NT2/D1 (cell line): ENCODE measurements at regions not wholly inside any gene's neighbourhood (a gene's known extent, or its start where the extent isn't known, plus 50 kb on each side); places are given as distances from the start of the nearest gene placed in this dataset.
"Not testable (repeated sequence)": the region's sequence is repeated elsewhere in the genome, so short reads cannot be mapped to it uniquely, and the experiment has no call there.

Experiments
- DNase-seq: peaks from one replicate; pipeline ENCODE4 v3.0.0-alpha.2; 2011; ENCODE audit warnings: low read depth, low spot score
- H3K27me3 ChIP-seq: 2 replicates; pipeline ENCODE4 v1.6.0; 2011; ENCODE audit warnings: mild to moderate bottlenecking; ENCODE audit not compliant: insufficient read length, insufficient read depth
- H3K36me3 ChIP-seq: 2 replicates; pipeline ENCODE4 v1.6.1; 2011; ENCODE audit warnings: mild to moderate bottlenecking, low read length, mixed read lengths; ENCODE audit not compliant: insufficient read depth, insufficient read length
- H3K4me1 ChIP-seq: 2 replicates; pipeline ENCODE4 v1.5.1; 2011; ENCODE audit not compliant: insufficient read depth, insufficient read length
- H3K4me3 ChIP-seq: 2 replicates; pipeline ENCODE4 v1.5.1; 2011; ENCODE audit warnings: low read depth; ENCODE audit not compliant: insufficient read length
- H3K9ac ChIP-seq: 2 replicates; pipeline ENCODE4 v1.6.0; 2011; ENCODE audit warnings: low read depth; ENCODE audit not compliant: insufficient read length
- H3K9me3 ChIP-seq: 2 replicates; pipeline ENCODE4 v1.5.1; 2011; ENCODE audit warnings: mild to moderate bottlenecking, low read length; ENCODE audit not compliant: insufficient read depth
- SUZ12 ChIP-seq: IDR thresholded peaks from 2 replicates; pipeline ENCODE4 v1.6.1; 2011; ENCODE audit not compliant: insufficient read length, insufficient read depth; ENCODE audit errors: extremely low read depth
- YY1 ChIP-seq: IDR thresholded peaks from 2 replicates; pipeline ENCODE4 v1.6.1; 2011; ENCODE audit not compliant: insufficient read length, insufficient read depth
- ZNF274 ChIP-seq: IDR thresholded peaks from 2 replicates; pipeline ENCODE4 v1.6.1; 2011; ENCODE audit warnings: mild to moderate bottlenecking, low read depth, low read length

GRCh38 chr20:26243731-26244130 lies 547.1 kb upstream of the ZNF337 start:
- H3K4me1 ChIP-seq = no peaks in the 10 kb centered on the region
- no peaks in the 10 kb centered on the region for H3K9me3 ChIP-seq
- no peaks in the 10 kb centered on the region for H3K27me3 ChIP-seq
- no peak for TF ChIP-seq YY1
- no peak for TF ChIP-seq SUZ12
- TF ChIP-seq ZNF274 = no peak
- H3K9ac ChIP-seq = no peak overlapping the region
- DNase-seq = no peak
- H3K36me3 ChIP-seq = no peaks in the 10 kb centered on the region
- no peak overlapping the region for H3K4me3 ChIP-seq

DNA sequence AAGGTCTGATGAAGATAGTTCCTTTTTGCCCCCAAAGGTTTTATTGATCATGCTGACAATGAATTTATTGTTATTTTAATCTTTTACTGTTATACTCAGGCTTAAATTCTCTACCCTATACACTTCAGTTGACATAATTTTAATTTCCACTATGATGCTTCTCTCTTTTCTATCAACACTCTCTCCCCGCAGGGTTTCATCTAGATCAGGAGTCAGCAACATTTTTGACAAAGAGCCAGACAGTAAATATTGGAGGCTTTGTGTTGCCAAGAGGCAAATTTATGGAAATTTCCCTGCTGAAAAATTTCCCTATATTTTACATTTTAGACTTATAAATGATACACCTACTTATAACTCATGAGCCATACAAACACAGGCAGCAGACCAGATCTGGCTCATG lies 524.0 kb upstream of the ZNF337 start:
- not testable (repeated sequence) for H3K4me1 ChIP-seq, H3K9me3 ChIP-seq, DNase-seq, H3K9ac ChIP-seq, H3K36me3 ChIP-seq, H3K27me3 ChIP-seq, H3K4me3 ChIP-seq

GRCh38 chr20:26219546-26219945 lies 522.9 kb upstream of the ZNF337 start:
- H3K27me3 ChIP-seq, H3K4me3 ChIP-seq, H3K36me3 ChIP-seq, H3K9ac ChIP-seq, DNase-seq, H3K4me1 ChIP-seq, H3K9me3 ChIP-seq: not testable (repeated sequence)

- DNase-seq = no peak
- Histone ChIP-seq H3K4me1 (no peaks in the 10 kb centered on the region), H3K9ac (no peak overlapping the region), H3K4me3 (no peak overlapping the region), H3K27me3 (no peaks in the 10 kb centered on the region), H3K9me3 (no peaks in the 10 kb centered on the region), H3K36me3 (no peaks in the 10 kb centered on the region)
- TF ChIP-seq SUZ12 (no peak), YY1 (no peak), ZNF274 (no peak)
Measured at GRCh38 chr20:26218301-26218700, 521.6 kb upstream of the ZNF337 start.

GRCh38 chr20:26216025-26216424 lies 519.4 kb upstream of the ZNF337 start:
- H3K9ac ChIP-seq = no peak overlapping the region
- H3K9me3 ChIP-seq = no peaks in the 10 kb centered on the region
- DNase-seq = no peak
- H3K4me3 ChIP-seq = no peak overlapping the region
- no peaks in the 10 kb centered on the region for H3K27me3 ChIP-seq
- H3K4me1 ChIP-seq = no peaks in the 10 kb centered on the region
- H3K36me3 ChIP-seq = no peaks in the 10 kb centered on the region
- no peak for TF ChIP-seq SUZ12
- TF ChIP-seq ZNF274 = no peak
- TF ChIP-seq YY1 = no peak

- no peaks in the 10 kb centered on the region for H3K4me1 ChIP-seq
- H3K9ac ChIP-seq = no peak overlapping the region
- H3K4me3 ChIP-seq = no peak overlapping the region
- no peaks in the 10 kb centered on the region for H3K9me3 ChIP-seq
- H3K36me3 ChIP-seq = no peaks in the 10 kb centered on the region
- no peak for DNase-seq
- TF ChIP-seq ZNF274 (no peak), SUZ12 (no peak), YY1 (no peak)
- peaks cover 4% of the 10 kb centered on the region for H3K27me3 ChIP-seq
Measured at GRCh38 chr20:26214991-26215390, 518.3 kb upstream of the ZNF337 start.

DNA sequence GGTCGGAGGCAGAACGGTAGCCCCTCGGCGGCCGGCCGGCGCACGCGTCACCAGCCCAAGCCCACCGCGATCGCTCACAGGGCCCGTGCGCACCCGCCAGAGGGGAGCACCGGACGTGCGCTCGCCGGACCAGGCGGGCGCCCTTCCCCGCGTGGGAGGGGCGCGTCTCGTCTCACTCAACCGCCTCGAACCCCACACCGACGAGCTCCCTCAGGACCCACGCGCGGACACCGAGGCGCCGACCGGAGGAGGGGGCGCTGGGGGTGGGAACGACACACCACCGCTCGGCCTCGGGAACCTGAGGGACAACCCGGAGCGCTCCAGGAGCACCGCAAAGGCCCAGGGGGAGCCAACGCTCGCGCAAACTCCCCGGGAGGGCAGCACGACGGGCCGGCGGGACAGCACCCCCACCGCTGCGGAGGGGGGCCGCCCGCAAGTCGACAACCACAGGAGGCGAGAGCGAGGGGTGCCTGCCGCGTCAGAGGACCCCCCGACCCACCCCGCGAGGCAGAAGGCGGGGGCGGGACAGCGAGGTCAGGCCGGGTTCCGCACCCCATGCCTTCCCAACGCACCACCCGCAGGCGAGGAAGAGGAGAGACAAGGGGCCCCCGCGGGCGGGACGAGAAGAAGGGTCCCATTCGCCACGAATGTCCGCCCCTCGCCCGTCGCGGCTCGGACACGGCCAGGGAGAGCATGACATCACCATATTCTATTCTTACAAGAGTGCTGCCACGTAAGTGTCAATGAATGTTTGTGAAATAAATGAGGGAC lies 512.7 kb upstream of the ZNF337 start:
- Histone ChIP-seq H3K4me3 (peak overlapping the region; percentile 37), H3K27me3 (peaks cover 40% of the 10 kb centered on the region)
- no peak for DNase-seq

More for the DNA sequence above, 512.7 kb upstream of the ZNF337 start:
- H3K36me3 ChIP-seq = no peaks in the 10 kb centered on the region
- peak overlapping the region; percentile 42 for H3K9ac ChIP-seq
- H3K4me1 ChIP-seq = no peaks in the 10 kb centered on the region
- H3K9me3 ChIP-seq = no peaks in the 10 kb centered on the region
- TF ChIP-seq YY1 = no peak
- no peak for TF ChIP-seq SUZ12
- no peak for TF ChIP-seq ZNF274
